HG03135 (cell line): ENCODE measurements at regions not wholly inside any gene's neighbourhood (a gene's known extent, or its start where the extent isn't known, plus 50 kb on each side); places are given as distances from the start of the nearest gene placed in this dataset.

ENCODE experiments used
- ATAC-seq: cut with Tn5 transposase; IDR thresholded peaks from one replicate; pipeline ENCODE4 v1.9.1; 2021; ENCODE audit warnings: mild to moderate bottlenecking, moderate library complexity; ENCODE audit not compliant: unreplicated experiment

DNA sequence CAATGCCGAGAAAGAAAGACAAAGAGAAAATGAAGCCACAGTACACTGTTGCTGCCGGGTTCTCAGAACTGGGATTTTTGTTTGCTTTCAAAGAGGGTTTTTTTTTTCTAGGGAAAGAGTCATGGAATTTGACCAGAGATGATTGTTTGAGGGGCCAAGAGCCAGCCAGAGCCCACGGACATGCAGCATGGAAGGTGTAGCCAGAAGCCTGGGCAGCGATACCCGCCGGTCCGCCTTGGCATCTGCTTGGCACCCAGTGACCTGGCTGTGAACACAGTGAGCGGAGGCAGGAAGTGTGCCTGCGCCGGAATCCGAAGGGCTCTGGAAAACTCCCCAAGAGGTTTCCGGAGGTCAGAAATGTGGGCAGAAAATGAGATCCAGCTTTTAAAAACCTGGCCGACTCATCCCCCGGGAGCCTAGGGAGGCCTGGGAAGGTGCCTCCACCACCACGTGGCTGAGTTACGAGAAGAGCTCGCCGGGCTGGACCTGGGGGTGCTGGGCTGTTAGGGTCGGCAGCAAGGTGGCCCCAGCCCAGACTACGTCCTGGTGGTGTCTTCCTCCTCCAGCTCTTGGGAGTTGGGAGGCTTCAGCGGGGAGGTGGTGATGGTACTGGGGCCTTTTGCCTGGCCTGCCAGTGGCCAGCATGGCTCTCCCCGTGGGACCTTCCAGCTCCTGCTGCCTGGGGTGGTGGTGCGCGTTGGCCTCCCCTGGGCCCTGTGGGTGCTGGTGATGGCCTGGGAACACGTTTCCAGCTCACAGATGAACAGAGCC, 61.6 kb upstream of the PPARA start:
- ATAC-seq: no peak

DNA sequence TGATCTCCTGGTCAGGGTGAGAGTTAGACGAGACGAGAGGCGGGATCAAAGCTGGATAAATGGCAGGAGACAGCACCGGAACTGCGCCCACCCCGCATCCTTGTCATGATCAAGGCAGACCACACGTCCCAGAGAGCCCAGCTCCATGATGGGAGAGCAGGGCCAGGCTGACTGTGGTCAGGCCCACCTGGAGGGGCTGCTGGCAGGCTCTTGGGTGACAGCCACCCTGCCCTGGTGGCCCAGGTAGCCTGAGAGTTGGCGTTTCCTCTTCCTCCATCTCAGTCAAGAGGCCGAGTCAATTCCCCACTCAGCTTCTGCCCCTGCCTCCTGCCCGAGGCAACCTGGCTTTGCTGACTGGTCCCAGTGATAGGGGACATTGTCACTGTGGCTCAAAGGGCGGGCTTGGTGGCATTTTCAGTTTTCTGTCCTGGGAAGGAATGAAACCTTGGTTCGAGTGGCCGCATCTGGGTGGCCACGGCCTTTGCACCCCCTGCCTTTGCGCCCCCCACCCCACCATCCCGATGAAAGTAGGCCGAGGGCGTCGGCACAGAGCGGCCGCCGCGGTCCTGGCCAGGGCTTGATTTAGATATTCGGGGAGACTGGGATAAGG, 60.8 kb upstream of the PPARA start:
- ATAC-seq: no peak

DNA sequence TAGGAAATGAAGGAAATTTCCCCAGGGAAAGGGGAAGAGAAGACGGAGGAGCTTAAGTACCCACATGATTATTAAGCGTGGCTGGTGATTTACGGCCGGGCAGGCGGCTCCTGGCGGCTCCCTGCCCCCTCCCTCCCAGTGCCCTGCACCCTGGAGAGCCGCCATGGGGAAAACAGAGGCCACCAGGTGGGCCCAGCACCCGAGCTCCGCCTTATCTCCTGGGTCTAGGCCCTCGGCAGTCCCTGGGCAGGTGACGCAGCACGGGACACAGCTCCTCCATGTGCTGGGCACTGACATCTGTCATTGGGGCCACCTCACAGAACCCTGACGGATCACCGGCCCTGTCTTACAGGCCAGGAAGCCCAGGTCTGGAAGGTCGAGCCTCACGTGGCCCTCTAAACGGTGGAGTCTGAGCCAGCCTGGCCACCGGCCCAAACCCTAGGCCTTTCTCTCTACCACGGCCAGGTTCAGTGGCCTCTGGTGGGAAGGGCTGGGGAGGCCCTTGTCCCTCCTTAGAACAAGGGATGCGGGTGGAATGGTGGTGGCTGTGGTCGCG, 60.2 kb upstream of the PPARA start:
- ATAC-seq: no peak

DNA sequence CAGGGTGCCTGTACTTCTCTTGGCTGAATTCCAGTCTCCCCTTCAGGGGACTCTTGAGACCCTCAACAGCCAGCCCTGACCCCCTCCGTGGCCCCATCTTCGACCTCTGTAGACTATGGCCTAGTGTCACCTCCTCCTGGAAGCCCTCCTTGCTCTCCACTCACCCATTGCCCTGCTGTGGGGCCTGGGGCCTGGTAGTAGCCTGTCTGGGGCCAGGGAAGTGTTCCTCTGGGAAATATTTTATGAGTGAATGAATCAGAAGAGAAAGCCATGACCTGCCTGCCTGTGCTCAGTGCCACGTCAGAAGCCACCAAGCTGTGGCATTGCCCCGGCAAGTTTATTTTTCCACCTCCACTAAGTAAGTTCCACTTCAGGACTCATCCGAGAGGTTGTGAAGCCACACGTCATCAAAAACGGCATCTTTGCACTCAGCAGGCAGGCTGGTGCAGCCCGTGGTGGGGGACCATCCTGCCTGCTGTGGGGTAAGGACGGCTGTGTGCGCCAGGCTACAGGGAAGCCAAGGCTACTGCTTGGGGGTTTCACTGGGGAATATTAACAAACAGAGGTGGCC, 59.6 kb upstream of the PPARA start:
- ATAC-seq: no peak

DNA sequence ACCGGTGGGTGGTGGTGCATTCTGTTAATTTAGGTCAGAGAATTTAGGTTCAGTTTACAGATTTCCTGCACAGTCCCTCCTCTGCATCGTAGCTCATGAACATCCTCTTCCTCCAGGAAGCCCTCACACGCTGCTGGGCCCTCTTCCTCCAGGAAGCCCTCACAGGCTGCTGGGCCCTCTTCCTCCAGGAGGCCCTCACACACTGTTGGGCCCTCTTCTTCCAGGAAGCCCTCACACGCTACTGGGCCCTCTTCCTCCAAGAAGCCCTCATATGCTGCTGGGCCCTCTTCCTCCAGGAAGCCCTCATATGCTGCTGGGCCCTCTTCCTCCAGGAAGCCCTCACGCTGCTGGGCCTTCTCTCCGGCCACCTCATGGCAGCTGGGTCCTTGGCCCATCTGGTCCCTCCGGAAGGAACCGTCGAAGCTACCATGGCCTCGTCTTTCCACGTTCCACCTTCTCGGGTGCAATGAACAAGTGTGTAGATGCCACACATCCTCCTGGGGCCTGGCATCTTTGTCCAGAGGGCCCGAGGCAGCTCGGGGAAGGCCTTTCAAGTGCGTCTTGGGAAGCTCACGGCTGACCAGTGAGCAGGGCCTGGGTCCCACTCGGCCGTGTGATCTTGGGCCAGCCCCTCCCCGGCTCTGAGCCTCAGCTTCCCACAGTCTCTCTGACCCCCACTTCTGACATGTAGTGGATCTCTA, 58.9 kb upstream of the PPARA start:
- ATAC-seq: no peak

GRCh38 chr22:46092011-46092410, 58.3 kb upstream of the PPARA start:
- ATAC-seq: no peak

- no peak for ATAC-seq
These were observed 57.5 kb upstream of the PPARA start for GRCh38 chr22:46092670-46093410.

- no peak for ATAC-seq
These were observed 56.5 kb upstream of the PPARA start for GRCh38 chr22:46093796-46094195.

DNA sequence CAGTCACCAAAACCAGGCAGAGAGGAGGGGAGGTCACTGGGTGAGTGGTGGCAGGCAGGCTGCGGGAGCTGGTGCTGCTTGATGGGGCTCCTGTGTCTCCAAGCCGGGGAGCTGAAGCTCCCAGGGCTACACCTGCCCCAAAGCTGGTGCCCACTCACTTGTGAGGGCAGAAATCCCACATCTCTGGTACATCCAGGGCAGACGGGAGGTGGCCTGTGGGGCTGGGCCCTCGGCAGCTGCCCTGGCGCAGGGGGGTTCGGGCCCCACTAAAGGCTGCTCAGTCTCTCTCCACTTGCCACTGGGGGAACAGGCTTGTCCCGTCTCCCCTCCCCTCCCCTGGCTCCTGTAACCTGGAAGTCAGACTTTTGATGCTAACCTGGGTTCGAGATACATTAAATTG, 55.6 kb upstream of the PPARA start:
- ATAC-seq: no peak

GRCh38 chr22:46096051-46096450, 54.3 kb upstream of the PPARA start:
- no peak for ATAC-seq

GRCh38 chr22:46096706-46097230, 53.6 kb upstream of the PPARA start:
- ATAC-seq: no peak

DNA sequence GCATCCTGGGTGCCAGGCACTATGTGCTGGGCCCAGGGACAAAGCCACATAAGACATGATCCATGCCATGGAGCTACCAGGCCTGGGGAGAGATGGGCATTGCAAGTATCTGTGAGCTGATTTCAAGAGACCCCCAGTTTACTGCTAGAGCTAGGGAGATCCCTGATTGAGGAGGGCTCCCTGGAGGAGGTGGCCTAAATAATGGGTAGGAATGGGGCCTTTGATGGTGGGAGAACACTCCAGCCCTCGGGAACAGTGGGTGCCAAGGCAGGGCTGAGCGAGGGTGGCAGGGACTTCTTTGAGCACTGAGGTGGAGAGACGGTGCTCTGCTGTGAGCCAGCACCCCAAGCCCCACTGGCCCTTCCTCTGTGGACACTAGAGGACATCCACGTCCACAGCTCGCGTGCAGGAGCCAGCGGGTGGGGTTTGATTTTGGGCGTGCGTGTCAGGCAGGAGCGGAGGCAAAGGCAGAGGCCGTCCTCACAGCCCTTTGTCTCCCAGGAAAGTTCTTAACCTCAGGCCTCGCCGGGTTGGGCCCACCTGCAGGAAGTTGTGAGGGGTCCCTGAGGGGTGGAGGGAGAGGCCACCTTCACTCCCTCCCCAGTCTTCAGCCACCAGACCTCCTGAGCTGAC, 52.9 kb upstream of the PPARA start:
- ATAC-seq: no peak

DNA sequence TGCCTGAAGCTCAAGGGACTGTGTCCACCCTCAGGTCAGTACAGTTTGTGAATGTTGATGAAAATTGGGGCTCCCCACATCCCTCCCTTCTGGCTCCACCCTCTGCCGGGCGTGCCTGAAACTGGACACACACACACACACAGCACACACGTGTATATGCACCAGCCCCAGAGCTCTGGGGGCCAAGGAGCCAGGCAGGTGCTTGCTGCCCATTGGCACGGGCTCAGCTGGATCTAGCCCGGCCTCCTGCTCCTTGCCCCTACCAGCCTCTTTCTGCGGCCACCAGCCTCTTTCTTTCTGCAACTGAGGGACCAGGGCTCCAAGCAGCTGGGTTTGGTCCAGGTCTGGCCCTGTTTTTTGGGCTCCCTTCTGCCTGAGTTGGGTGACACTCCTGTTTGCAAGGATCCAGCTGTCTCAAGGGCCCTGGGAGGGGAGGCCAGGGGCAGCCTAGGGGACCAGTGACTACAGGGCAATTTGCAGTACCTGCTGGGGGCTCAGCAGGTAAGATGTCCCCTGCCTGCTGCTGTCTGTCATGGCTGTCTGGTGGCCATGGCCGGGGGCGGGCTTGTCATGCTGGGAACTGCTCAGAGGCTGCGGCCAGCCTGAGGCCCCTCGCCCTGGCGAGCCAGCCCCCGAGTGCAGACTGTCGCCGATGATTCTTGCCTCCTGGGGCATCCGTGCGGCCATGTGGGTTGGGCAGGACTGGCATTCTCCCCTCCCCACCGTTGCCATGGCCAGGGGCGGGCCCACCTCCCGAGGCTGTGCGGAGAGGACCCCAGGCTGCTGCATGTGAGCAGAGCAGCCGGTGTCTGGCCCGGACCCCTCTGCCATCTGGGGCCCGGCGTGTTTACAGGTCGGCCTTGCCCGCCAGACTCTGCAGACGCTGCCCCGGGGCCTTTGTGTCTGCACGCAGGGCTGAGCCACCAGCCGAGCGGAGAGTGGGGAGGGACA, 51.5 kb upstream of the PPARA start:
- ATAC-seq: no peak

GRCh38 chr22:46099740-46100139, 50.6 kb upstream of the PPARA start:
- no peak for ATAC-seq

DNA sequence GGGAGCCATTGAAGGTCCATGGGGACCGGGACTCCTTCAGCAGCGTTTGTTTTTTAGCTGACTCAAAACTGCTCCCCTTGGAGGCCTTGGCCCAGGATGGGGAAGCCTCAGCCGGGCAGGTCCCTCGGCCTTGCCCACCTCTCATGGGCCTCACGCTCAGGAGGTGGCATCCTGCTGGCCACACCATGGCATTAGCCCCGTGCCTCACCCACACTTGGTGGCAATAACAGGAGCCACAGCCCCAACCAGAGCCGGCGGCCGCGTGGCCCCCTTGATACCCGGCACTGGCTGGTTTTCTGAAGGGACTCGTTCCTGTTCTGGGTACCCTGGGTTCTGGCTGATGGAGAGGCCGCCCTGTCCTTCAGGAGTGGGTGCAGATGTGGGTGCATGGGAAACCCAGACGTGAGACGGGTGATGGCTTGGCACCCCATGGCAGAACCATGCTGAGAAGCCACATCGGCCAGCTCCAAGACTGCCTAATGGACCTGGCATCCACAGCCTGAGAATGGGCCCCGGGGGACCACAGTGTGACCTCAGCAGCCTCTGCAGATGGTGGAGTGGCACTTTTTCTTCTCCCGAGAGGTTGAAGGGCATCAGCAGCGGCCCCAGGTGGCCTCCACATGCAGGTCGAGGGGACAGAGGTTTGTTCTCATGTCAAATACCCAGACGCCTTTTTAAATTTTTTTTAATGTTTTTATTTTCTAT, 49.8 kb upstream of the PPARA start:
- ATAC-seq: no peak
